K562 (cell line): ENCODE measurements at regions not wholly inside any gene's neighbourhood (a gene's known extent, or its start where the extent isn't known, plus 50 kb on each side); places are given as distances from the start of the nearest gene placed in this dataset.

Experiments
- ATAC-seq: fragments of 200-7000 bp; cut with Tn5 transposase; 3 replicates; pipeline ENCODE4 v1.9.1; 2020; ENCODE audit warnings: moderate library complexity
- BruUV-seq: library from RNA; stranded (reverse); fragments of 400-500 nt; replicated peaks from 2 replicates; lab custom pipeline; 2021; lab: Mats Ljungman, UMichigan
- CTCF ChIA-PET: fragments of 300-600 bp; formaldehyde crosslinking; extraction: SDS; loops from one replicate; lab custom pipeline; 2021; ENCODE audit warnings: low intra/inter-chr PET ratio; lab: Yijun Ruan, JAX
- POLR2A ChIA-PET: fragments of 300-600, 350-650 bp; sonication (Branson Sonifier 250); formaldehyde crosslinking; extraction: SDS; loops from one replicate; lab custom pipeline; 2021; ENCODE audit warnings: antibody characterized with exemption, inconsistent platforms; lab: Yijun Ruan, JAX
- DNase-seq, 4 experiments: peaks; one replicate each; pipeline versions ENCODE4 v3.0.0 to v3.0.0-alpha.2; 2011 to 2018; ENCODE audit warnings: low spot score in 3 of 4, mixed read lengths in 3 of 4; ENCODE audit errors: extremely low read depth in 1 of 4
- FAIRE-seq: peaks from 2 replicates; lab custom pipeline; 2011; peaks lifted over from hg19 to GRCh38; lab: Jason Lieb, UNC
- H2AFZ ChIP-seq: 2 replicates; pipeline ENCODE4 v1.6.0; 2011; ENCODE audit warnings: low read depth, low read length, control low read depth, inconsistent platforms
- H3K27ac ChIP-seq: fragments of 200-600 bp; 3 replicates; pipeline ENCODE4 v1.8.0; 2011; ENCODE audit warnings: low read depth, mild to moderate bottlenecking, control low read depth, inconsistent platforms, low read length, moderate library complexity, mixed read lengths; ENCODE audit errors: extremely low read depth
- H3K27me3 ChIP-seq, 2 experiments: fragments of 300-600 bp in 1 of 2; 2 replicates in 1 of 2; 3 replicates in 1 of 2; pipeline versions ENCODE4 v1.6.0 to v1.8.0; 2011; ENCODE audit warnings: inconsistent platforms in 2 of 2, low read length in 2 of 2, mild to moderate bottlenecking in 1 of 2, mixed read lengths in 1 of 2, moderate library complexity in 1 of 2; ENCODE audit not compliant: control insufficient read depth in 2 of 2, insufficient read depth in 2 of 2
- H3K36me3 ChIP-seq: fragments of 300-600 bp; 3 replicates; pipeline ENCODE4 v1.8.0; 2011; ENCODE audit warnings: mild to moderate bottlenecking, low read length, inconsistent platforms; ENCODE audit not compliant: control insufficient read depth, insufficient read depth
- H3K4me1 ChIP-seq, 2 experiments: fragments of 200-600 bp in 1 of 2; replicated peaks in 1 of 2; 2 replicates in 1 of 2; 3 replicates in 1 of 2; pipeline versions ENCODE4 v1.5.1 to v1.8.0; 2011; ENCODE audit warnings: inconsistent platforms in 2 of 2, low read length in 2 of 2, mild to moderate bottlenecking in 1 of 2, mixed read lengths in 1 of 2, moderate library complexity in 1 of 2; ENCODE audit not compliant: control insufficient read depth in 2 of 2, insufficient read depth in 2 of 2
- H3K4me2 ChIP-seq: 2 replicates; pipeline ENCODE4 v1.6.1; 2011; ENCODE audit warnings: low read length, control low read depth, inconsistent platforms, mixed read lengths; ENCODE audit not compliant: insufficient read depth
- H3K4me3 ChIP-seq: fragments of 200-600 bp; sonication (generic), shearing (Covaris generic); 2 replicates; pipeline ENCODE4 v1.5.1; 2016; ENCODE audit warnings: control low read depth, inconsistent platforms
- H3K79me2 ChIP-seq: fragments of 200-600 bp; 3 replicates; pipeline ENCODE4 v1.8.0; 2011; ENCODE audit warnings: low read length, inconsistent platforms; ENCODE audit not compliant: control insufficient read depth, insufficient read depth
- H3K9ac ChIP-seq, 2 experiments: 2 replicates each; pipeline versions ENCODE4 v1.6.0 to v1.6.1; 2011; ENCODE audit warnings: low read depth in 2 of 2, low read length in 2 of 2, control low read depth in 1 of 2, inconsistent platforms in 1 of 2, mild to moderate bottlenecking in 1 of 2, mixed read lengths in 1 of 2; ENCODE audit not compliant: insufficient read depth in 1 of 2
- H3K9me1 ChIP-seq: one replicate; pipeline ENCODE4 v1.6.0; 2011; ENCODE audit warnings: inconsistent platforms, mild to moderate bottlenecking, low read length, moderate library complexity; ENCODE audit not compliant: control insufficient read depth, insufficient read depth
- H3K9me3 ChIP-seq: replicated peaks from 2 replicates; pipeline ENCODE4 v1.5.1; 2011; ENCODE audit warnings: low read depth, low read length, inconsistent platforms; ENCODE audit not compliant: control insufficient read depth, insufficient read depth
- H4K20me1 ChIP-seq: replicated peaks from 2 replicates; pipeline ENCODE4 v1.6.1; 2011; ENCODE audit warnings: low read length, inconsistent platforms, mixed read lengths; ENCODE audit not compliant: control insufficient read depth, insufficient read depth
- CAMTA2 ChIP-seq: fragments of 250-450 bp; sonication (Bioruptor Pico); conservative IDR thresholded peaks from 2 replicates; pipeline ENCODE4 v1.5.1; 2022
- ETV6 ChIP-seq, 3 experiments: fragments of 150-350 bp in 1 of 3; sonication (generic) in 1 of 3; formaldehyde crosslinking in 1 of 3; IDR thresholded peaks; 2 replicates each; pipeline versions ENCODE4 v1.6.1 to v1.8.0; 2014 to 2022; ENCODE audit warnings: borderline replicate concordance in 2 of 3, low read depth in 2 of 3, antibody characterized with exemption in 1 of 3, low read length in 1 of 3, mild to moderate bottlenecking in 1 of 3, missing genetic modification reagents in 1 of 3
- HLTF ChIP-seq: fragments of 450-650 bp; IDR thresholded peaks from 2 replicates; pipeline ENCODE4 v1.6.1; 2016
- KLF13 ChIP-seq: fragments of 450-650 bp; IDR thresholded peaks from 2 replicates; pipeline ENCODE4 v1.6.1; 2016; ENCODE audit warnings: missing genetic modification characterization, low read depth, mild to moderate bottlenecking, missing compliant biosample characterization, moderate library complexity, borderline replicate concordance
- MAFF ChIP-seq: IDR thresholded peaks from 2 replicates; pipeline ENCODE4 v1.6.1; 2012; ENCODE audit warnings: low read length, improper control_type of control experiment
- MTA3 ChIP-seq: fragments of 450-650 bp; formaldehyde crosslinking; IDR thresholded peaks from 2 replicates; pipeline ENCODE4 v1.6.1; 2017; ENCODE audit warnings: mild to moderate bottlenecking, borderline replicate concordance
- POLR3A ChIP-seq: IDR thresholded peaks from 2 replicates; pipeline ENCODE4 v1.6.1; 2011; ENCODE audit warnings: borderline replicate concordance, mild to moderate bottlenecking, moderate library complexity; ENCODE audit not compliant: insufficient read length, insufficient read depth; ENCODE audit errors: extremely low read depth
- RBBP5 ChIP-seq: fragments of 200-600 bp; sonication (generic); IDR thresholded peaks from 2 replicates; pipeline ENCODE4 v1.6.1; 2012; ENCODE audit warnings: borderline replicate concordance, mild to moderate bottlenecking, low read length, control low read depth, inconsistent platforms; ENCODE audit not compliant: insufficient read depth, poor library complexity, severe bottlenecking
- SNRNP70 ChIP-seq: fragments of 200-400 bp; formaldehyde crosslinking; optimal IDR thresholded peaks from 2 replicates; pipeline ENCODE3; 2017; ENCODE audit warnings: low read depth, low read length
- SRF ChIP-seq, 2 experiments: fragments of 250-450, 450-650 bp in 1 of 2; sonication (Bioruptor Pico) in 1 of 2; sonication (generic) in 1 of 2; formaldehyde crosslinking; IDR thresholded peaks; 2 replicates each; pipeline versions ENCODE4 v1.5.0 to v1.5.1; 2020 to 2022; ENCODE audit warnings: mild to moderate bottlenecking in 1 of 2, missing genetic modification reagents in 1 of 2
- ZFX ChIP-seq: sonication (generic); formaldehyde crosslinking; IDR thresholded peaks from 2 replicates; pipeline ENCODE4 v1.8.0; 2022; ENCODE audit warnings: mild to moderate bottlenecking, missing genetic modification reagents, moderate library complexity
- ZNF197 ChIP-seq: fragments of 200-800 bp; sonication (Bioruptor generic); IDR thresholded peaks from 2 replicates; pipeline ENCODE4 v1.6.1; 2016; ENCODE audit warnings: low read depth, missing genetic modification characterization, missing compliant biosample characterization
- ZNF445 ChIP-seq: fragments of 250-450 bp; sonication (Bioruptor Pico); IDR thresholded peaks from 2 replicates; pipeline ENCODE4 v1.4.0; 2020; ENCODE audit warnings: low read depth, mild to moderate bottlenecking, moderate library complexity
- ZNF76 ChIP-seq: fragments of 250-450 bp; sonication (Bioruptor Pico); IDR thresholded peaks from 2 replicates; pipeline ENCODE4 v1.4.0; 2020; ENCODE audit warnings: mild to moderate bottlenecking, moderate library complexity, borderline replicate concordance
- ZNF780A ChIP-seq: fragments of 250-450 bp; sonication (Bioruptor Pico); IDR thresholded peaks from 2 replicates; pipeline ENCODE4 v1.5.0; 2021; ENCODE audit warnings: mild to moderate bottlenecking
- WGBS: fragments of 100-300 bp; shearing (Covaris generic); methylation state at CpG from one replicate; pipeline ENCODE4 v1.1.6; 2016; ENCODE audit warnings: low coverage, mixed read lengths; ENCODE audit not compliant: insufficient coverage; ENCODE audit errors: missing lambda C conversion rate; 5-methylcytosine and 5-hydroxymethylcytosine counted together
- in situ Hi-C: fragments of 300-500 bp; cut with MboI; formaldehyde crosslinking; loops from 4 replicates; pipeline ENCODE4 v1.15.0; 2018; ENCODE audit warnings: inconsistent platforms, mixed read lengths
- intact Hi-C: fragments of 100-400 bp; cut with micrococcal nuclease; formaldehyde crosslinking; loops from 2 replicates; pipeline ENCODE4 v1.14.2; 2022

- Histone ChIP-seq H3K9ac (no peak overlapping the region), H3K27ac (no peak overlapping the region), H3K9me1 (no peaks in the 10 kb centered on the region), H3K9me3 (no peaks in the 10 kb centered on the region; the same call in 1 of the 2 replicates), H3K79me2 (no peaks in the 10 kb centered on the region), H3K4me1 (no peaks in the 10 kb centered on the region), H3K4me2 (no peak overlapping the region), H3K36me3 (no peaks in the 10 kb centered on the region), H3K27me3 (no peaks in the 10 kb centered on the region), H4K20me1 (no peaks in the 10 kb centered on the region), H3K4me3 (no peak overlapping the region), H2AFZ (no peak overlapping the region)
- ChIA-PET CTCF (no interaction called here), POLR2A (no interaction called here)
- ATAC-seq (no peak), FAIRE-seq (no peak), DNase-seq (no peak)
- intact Hi-C loops: no loop called here
- WGBS: 2% methylated on average over 3 of the region's 3 CpGs
- no TSS peak for BruUV-seq
- TF ChIP-seq SNRNP70 (no peak), MAFF (no peak), POLR3A (no peak), SRF (CRISPR knock-in tag; IDR thresholded peaks at IDR 0.05) (no peak), ZFX (no peak)
- in situ Hi-C loops: no loop called here
Observed at GRCh38 chr1:83130886-83131691, 867.8 kb downstream of the TTLL7 start.

DNA sequence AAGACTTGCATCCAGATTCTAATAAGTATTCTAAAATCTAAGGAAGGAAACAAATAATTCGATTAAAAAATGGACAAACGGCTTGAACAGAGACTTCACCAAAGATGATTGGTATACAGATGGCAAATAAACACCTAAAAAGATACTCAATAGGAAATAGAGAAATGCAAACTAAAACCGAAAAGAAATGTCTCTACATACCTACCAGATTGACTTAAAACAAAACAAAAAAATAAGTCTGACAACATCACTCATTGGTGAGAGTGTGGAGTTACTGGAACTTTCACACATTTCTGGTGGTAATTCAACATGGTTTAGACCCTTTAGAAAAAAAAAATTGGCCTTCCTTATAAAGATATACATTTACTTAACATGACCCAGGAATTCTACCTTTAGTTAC, 869.8 kb downstream of the TTLL7 start:
- BruUV-seq: no TSS peak
- no peaks in the 10 kb centered on the region for H3K36me3 ChIP-seq
- POLR2A ChIA-PET: no interaction called here
- no peaks in the 10 kb centered on the region for H3K4me1 ChIP-seq
- no peak for DNase-seq
- in situ Hi-C loops: no loop called here
- no peaks in the 10 kb centered on the region for H4K20me1 ChIP-seq
- no peak overlapping the region for H3K4me2 ChIP-seq
- H3K9me3 ChIP-seq: no peaks in the 10 kb centered on the region; the same call in none of the 2 replicates
- CTCF ChIA-PET: no interaction called here
- WGBS: 0% methylated on average over 3 of the region's 3 CpGs
- H3K27ac ChIP-seq: no peak overlapping the region
- no peak overlapping the region for H3K9ac ChIP-seq
- H3K79me2 ChIP-seq: no peaks in the 10 kb centered on the region
- H2AFZ ChIP-seq: no peak overlapping the region
- no peaks in the 10 kb centered on the region for H3K27me3 ChIP-seq
- FAIRE-seq: no peak
- no peaks in the 10 kb centered on the region for H3K9me1 ChIP-seq
- no peak overlapping the region for H3K4me3 ChIP-seq
- intact Hi-C loops: no loop called here
- no peak for ATAC-seq
- TF ChIP-seq ETV6 (IDR thresholded peaks at IDR 0.05; ENCODE audit: borderline replicate concordance in 1 of 2, low read depth in 2 of 2, low read length in 1 of 2) (no peak), ETV6 (CRISPR knock-in tag; IDR thresholded peaks at IDR 0.05; ENCODE audit: borderline replicate concordance) (no peak), HLTF (no peak), KLF13 (tag) (no peak), ZNF76 (CRISPR knock-in tag) (no peak), CAMTA2 (no peak), RBBP5 (no peak), ZNF780A (CRISPR knock-in tag) (no peak), MTA3 (no peak), ZNF197 (CRISPR knock-in tag) (no peak), ZNF445 (CRISPR knock-in tag) (no peak)
